ENCODE measurements at regions not wholly inside any gene's neighbourhood (a gene's known extent, or its start where the extent isn't known, plus 50 kb on each side); places are given as distances from the start of the nearest gene placed in this dataset.

DNA sequence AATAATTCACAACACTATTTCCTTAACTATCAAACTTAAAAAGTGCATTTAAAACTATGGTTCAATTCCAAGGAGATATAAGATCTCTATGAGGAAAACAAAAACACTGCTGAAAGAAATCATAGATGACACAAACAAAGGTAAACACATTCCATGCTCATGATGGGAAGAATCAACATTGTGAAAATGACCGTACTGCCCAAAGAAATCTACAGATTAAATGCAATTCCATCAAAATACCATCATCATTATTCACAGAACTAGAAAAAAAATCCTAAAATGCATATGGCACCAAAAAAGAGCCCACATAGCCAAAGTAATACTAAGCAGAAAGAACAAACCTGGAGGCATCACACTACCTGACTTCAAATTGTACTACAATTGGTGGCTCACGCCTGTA, 159.9 kb upstream of the EEPD1 start:
- Histone ChIP-seq H3K9ac (ENCODE audit: low read depth in 2 of 2, low read length in 2 of 2) (no peak overlapping the region), H3K36me3 (no peaks in the 10 kb centered on the region), H3K27me3 (no peaks in the 10 kb centered on the region), H3K9me3 (no peaks in the 10 kb centered on the region), H3K27ac (no peak overlapping the region), H3K4me3 (no peak overlapping the region), H3K4me1 (no peaks in the 10 kb centered on the region)
- TF ChIP-seq, protein P1, sequence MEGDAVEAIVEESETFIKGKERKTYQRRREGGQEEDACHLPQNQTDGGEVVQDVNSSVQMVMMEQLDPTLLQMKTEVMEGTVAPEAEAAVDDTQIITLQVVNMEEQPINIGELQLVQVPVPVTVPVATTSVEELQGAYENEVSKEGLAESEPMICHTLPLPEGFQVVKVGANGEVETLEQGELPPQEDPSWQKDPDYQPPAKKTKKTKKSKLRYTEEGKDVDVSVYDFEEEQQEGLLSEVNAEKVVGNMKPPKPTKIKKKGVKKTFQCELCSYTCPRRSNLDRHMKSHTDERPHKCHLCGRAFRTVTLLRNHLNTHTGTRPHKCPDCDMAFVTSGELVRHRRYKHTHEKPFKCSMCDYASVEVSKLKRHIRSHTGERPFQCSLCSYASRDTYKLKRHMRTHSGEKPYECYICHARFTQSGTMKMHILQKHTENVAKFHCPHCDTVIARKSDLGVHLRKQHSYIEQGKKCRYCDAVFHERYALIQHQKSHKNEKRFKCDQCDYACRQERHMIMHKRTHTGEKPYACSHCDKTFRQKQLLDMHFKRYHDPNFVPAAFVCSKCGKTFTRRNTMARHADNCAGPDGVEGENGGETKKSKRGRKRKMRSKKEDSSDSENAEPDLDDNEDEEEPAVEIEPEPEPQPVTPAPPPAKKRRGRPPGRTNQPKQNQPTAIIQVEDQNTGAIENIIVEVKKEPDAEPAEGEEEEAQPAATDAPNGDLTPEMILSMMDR (IDR thresholded peaks at IDR 0.05), result no peak
- intact Hi-C loops (cut with DNase I), result no loop called here
- DNase-seq, result no peak

DNA sequence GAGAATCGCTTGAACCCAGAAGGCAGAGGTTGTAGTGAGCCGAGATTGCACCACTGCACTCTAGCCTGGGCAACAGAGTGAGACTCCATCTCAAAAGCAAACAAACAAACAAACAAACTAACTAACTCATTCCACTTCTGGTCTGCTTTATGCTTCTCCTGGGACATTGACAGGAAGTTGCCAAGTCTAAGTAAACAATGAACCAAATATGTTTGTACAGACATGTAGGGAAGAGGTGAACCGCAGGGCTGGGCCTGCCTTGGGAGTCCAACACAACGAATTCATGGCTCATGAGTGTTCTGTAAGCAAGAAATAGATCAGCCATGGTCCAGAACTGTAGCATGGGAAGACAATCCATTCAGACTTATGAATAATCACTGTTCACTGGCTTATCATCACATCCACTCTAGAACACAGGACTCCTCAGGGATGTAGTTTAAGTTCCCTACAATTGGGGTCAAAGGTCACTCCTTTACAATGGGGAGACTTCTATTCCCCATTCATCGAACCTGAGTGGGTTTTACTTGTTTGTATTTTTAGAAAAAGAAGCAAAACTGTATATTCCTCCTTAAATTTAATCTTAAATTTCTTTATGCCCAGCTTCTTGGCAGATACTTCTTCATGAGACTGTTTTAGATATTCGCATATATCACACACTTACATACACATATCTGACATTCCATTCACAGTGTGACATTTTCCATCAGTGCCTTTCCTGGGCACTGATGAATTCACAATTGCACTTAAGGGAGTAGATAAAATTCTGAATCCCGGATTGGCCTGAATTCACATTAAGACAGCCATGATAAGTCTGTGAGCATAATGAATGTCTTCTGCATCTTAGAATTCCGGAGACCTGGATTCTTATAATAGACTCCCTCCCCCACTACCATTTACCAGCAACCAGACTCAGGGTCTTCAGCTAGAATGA, 159.1 kb upstream of the EEPD1 start:
- TF ChIP-seq, protein P1 (IDR thresholded peaks at IDR 0.05), result no peak
- Histone ChIP-seq H3K9ac (ENCODE audit: low read depth in 2 of 2, low read length in 2 of 2) (no peak overlapping the region), H3K4me1 (no peaks in the 10 kb centered on the region), H3K36me3 (no peaks in the 10 kb centered on the region), H3K4me3 (no peak overlapping the region), H3K27ac (no peak overlapping the region), H3K27me3 (no peaks in the 10 kb centered on the region), H3K9me3 (no peaks in the 10 kb centered on the region)
- DNase-seq, result no peak
- intact Hi-C loops (cut with DNase I), result no loop called here

GRCh38 chr7:35995334-35995733, 157.7 kb upstream of the EEPD1 start:
- TF ChIP-seq, protein P1 (IDR thresholded peaks at IDR 0.05), result no peak

DNA sequence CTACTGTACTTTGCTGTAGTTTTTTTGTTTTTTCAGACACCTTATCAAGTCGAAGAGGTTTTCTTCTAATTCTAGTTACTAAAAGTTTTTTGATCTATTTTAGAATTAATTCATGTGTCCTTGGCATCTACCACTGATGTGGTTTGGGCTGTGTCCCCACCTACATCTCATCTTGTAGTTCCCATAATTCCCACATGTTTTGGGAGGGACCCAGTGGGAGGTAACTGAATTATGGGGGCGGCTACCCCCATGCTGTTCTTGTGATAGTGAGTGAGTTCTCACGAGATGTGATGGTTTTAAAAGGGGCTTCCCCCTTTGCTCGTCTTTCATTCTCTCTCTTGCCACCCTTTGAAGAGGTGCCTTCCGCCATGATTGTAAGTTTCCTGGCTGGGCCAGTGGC, 154.6 kb upstream of the EEPD1 start:
- TF ChIP-seq, protein P1 (IDR thresholded peaks at IDR 0.05), result no peak
- H3K27ac ChIP-seq, result no peak overlapping the region
- H3K9me3 ChIP-seq, result no peaks in the 10 kb centered on the region

More at GRCh38 chr7:35995334-35995733, 157.7 kb upstream of the EEPD1 start:
- H3K9ac ChIP-seq (ENCODE audit: low read depth in 2 of 2, low read length in 2 of 2), result no peak overlapping the region
- intact Hi-C loops (cut with DNase I), result no loop called here
- no peaks in the 10 kb centered on the region for H3K9me3 ChIP-seq
- H3K27me3 ChIP-seq, result no peaks in the 10 kb centered on the region
- no peak for DNase-seq
- no peak overlapping the region for H3K27ac ChIP-seq
- H3K36me3 ChIP-seq, result no peaks in the 10 kb centered on the region
- H3K4me3 ChIP-seq, result no peak overlapping the region
- no peaks in the 10 kb centered on the region for H3K4me1 ChIP-seq

GRCh38 chr7:36001546-36001945, 151.5 kb upstream of the EEPD1 start:
- Histone ChIP-seq H3K9me3 (no peaks in the 10 kb centered on the region), H3K4me3 (no peak overlapping the region), H3K9ac (ENCODE audit: low read depth in 2 of 2, low read length in 2 of 2) (no peak overlapping the region), H3K36me3 (no peaks in the 10 kb centered on the region), H3K27ac (no peak overlapping the region), H3K4me1 (no peaks in the 10 kb centered on the region), H3K27me3 (no peaks in the 10 kb centered on the region)
- TF ChIP-seq, protein P1 (IDR thresholded peaks at IDR 0.05), result no peak
- DNase-seq, result no peak
- intact Hi-C loops (cut with DNase I), result no loop called here

More for the DNA sequence above, 154.6 kb upstream of the EEPD1 start:
- H3K4me3 ChIP-seq, result no peak overlapping the region
- intact Hi-C loops (cut with DNase I), result no loop called here
- H3K27me3 ChIP-seq, result no peaks in the 10 kb centered on the region
- H3K36me3 ChIP-seq, result no peaks in the 10 kb centered on the region
- H3K4me1 ChIP-seq, result no peaks in the 10 kb centered on the region
- no peak for DNase-seq
- no peak overlapping the region for H3K9ac ChIP-seq (ENCODE audit: low read depth in 2 of 2, low read length in 2 of 2)
